IMR-90 (cell line): ENCODE measurements at regions not wholly inside any gene's neighbourhood (a gene's known extent, or its start where the extent isn't known, plus 50 kb on each side); places are given as distances from the start of the nearest gene placed in this dataset.
A peak's percentile ranks its signal among the peaks of the same experiment; 100 is the strongest.

Experiments used
- ATAC-seq: fragments of 200-7000 bp; cut with Tn5 transposase; 2 replicates; pipeline ENCODE4 v1.9.1; 2020; ENCODE audit warnings: low read depth, mild to moderate bottlenecking, moderate library complexity
- BruUV-seq: library from RNA; stranded (reverse); fragments of 400-500 nt; replicated peaks from 2 replicates; lab custom pipeline; 2021; lab: Mats Ljungman, UMichigan
- CTCF ChIA-PET: fragments of 300-600 bp; formaldehyde crosslinking; extraction: SDS; loops from one replicate; lab custom pipeline; 2021; ENCODE audit warnings: antibody characterized with exemption; lab: Yijun Ruan, JAX
- POLR2A ChIA-PET: fragments of 300-600 bp; sonication (Branson Sonifier 250); formaldehyde crosslinking; loops from one replicate; lab custom pipeline; 2022; ENCODE audit warnings: antibody characterized with exemption; ENCODE audit not compliant: unreplicated experiment; lab: Charles Lee
- DNase-seq: peaks from one replicate; pipeline ENCODE4 v3.0.0; 2013
- H2AFZ ChIP-seq: replicated peaks from 2 replicates; pipeline ENCODE3; 2013; ENCODE audit warnings: low read length, mild to moderate bottlenecking; ENCODE audit not compliant: poor library complexity
- H2AK5ac ChIP-seq: 2 replicates; pipeline ENCODE4 v1.6.1; 2013; ENCODE audit warnings: low read depth, low read length, inconsistent platforms
- H2AK9ac ChIP-seq: replicated peaks from 2 replicates; pipeline ENCODE3; 2013; ENCODE audit warnings: mild to moderate bottlenecking, low read depth, low read length, moderate library complexity; ENCODE audit not compliant: poor library complexity
- H2BK120ac ChIP-seq: 2 replicates; pipeline ENCODE4 v1.6.1; 2013; ENCODE audit warnings: low read depth, low read length, inconsistent platforms
- H2BK15ac ChIP-seq: 3 replicates; pipeline ENCODE4 v1.6.1; 2013; ENCODE audit warnings: low read depth, low read length, inconsistent platforms
- H2BK20ac ChIP-seq: 2 replicates; pipeline ENCODE4 v1.6.1; 2013; ENCODE audit warnings: low read depth, mild to moderate bottlenecking, inconsistent platforms, low read length, moderate library complexity
- H2BK5ac ChIP-seq: 2 replicates; pipeline ENCODE4 v1.6.1; 2013; ENCODE audit warnings: mild to moderate bottlenecking, low read depth, low read length, inconsistent platforms; ENCODE audit not compliant: poor library complexity, severe bottlenecking
- H3K14ac ChIP-seq: replicated peaks from 2 replicates; pipeline ENCODE4 v1.6.1; 2013; ENCODE audit warnings: low read depth, low read length, inconsistent platforms
- H3K18ac ChIP-seq: 2 replicates; pipeline ENCODE4 v1.6.1; 2013; ENCODE audit warnings: low read depth, low read length, control low read depth
- H3K23ac ChIP-seq: 2 replicates; pipeline ENCODE4 v1.6.1; 2013; ENCODE audit warnings: low read depth, low read length, inconsistent platforms
- H3K27ac ChIP-seq: 2 replicates; pipeline ENCODE4 v1.5.1; 2013; ENCODE audit warnings: mild to moderate bottlenecking, control low read depth, low read length; ENCODE audit not compliant: insufficient read depth
- H3K27me3 ChIP-seq: 2 replicates; pipeline ENCODE4 v1.6.1; 2013; ENCODE audit warnings: low read length; ENCODE audit not compliant: control insufficient read depth, insufficient read depth
- H3K36me3 ChIP-seq: 2 replicates; pipeline ENCODE4 v1.6.1; 2013; ENCODE audit warnings: low read length, mixed read lengths; ENCODE audit not compliant: control insufficient read depth, insufficient read depth
- H3K4ac ChIP-seq: 2 replicates; pipeline ENCODE4 v1.6.1; 2013; ENCODE audit warnings: low read depth, low read length, inconsistent platforms
- H3K4me1 ChIP-seq: 2 replicates; pipeline ENCODE4 v1.6.1; 2013; ENCODE audit warnings: low read length, mixed read lengths; ENCODE audit not compliant: control insufficient read depth, insufficient read depth
- H3K4me2 ChIP-seq: 2 replicates; pipeline ENCODE4 v1.6.1; 2013; ENCODE audit warnings: low read depth, mild to moderate bottlenecking, control low read depth, low read length, moderate library complexity
- H3K4me3 ChIP-seq: 2 replicates; pipeline ENCODE4 v1.5.1; 2013; ENCODE audit warnings: low read depth, mild to moderate bottlenecking, control low read depth, low read length, moderate library complexity; ENCODE audit not compliant: insufficient read depth
- H3K56ac ChIP-seq: 2 replicates; pipeline ENCODE4 v1.6.1; 2013; ENCODE audit warnings: low read length, inconsistent platforms; ENCODE audit not compliant: insufficient read depth; ENCODE audit errors: extremely low read depth
- H3K79me1 ChIP-seq, 2 experiments: 2 replicates each; pipeline ENCODE4 v1.6.1; 2013; ENCODE audit warnings: low read length in 2 of 2, inconsistent platforms in 1 of 2, low read depth in 1 of 2
- H3K9ac ChIP-seq: 2 replicates; pipeline ENCODE4 v1.6.1; 2013; ENCODE audit warnings: low read depth, low read length, control low read depth
- H3K9me1 ChIP-seq: 2 replicates; pipeline ENCODE4 v1.6.1; 2013; ENCODE audit warnings: low read length, inconsistent platforms; ENCODE audit not compliant: insufficient read depth
- H3K9me3 ChIP-seq: 2 replicates; pipeline ENCODE4 v1.6.1; 2013; ENCODE audit warnings: low read length; ENCODE audit not compliant: control insufficient read depth, insufficient read depth
- H4K20me1 ChIP-seq: 2 replicates; pipeline ENCODE4 v1.6.1; 2013; ENCODE audit warnings: low read length, inconsistent platforms; ENCODE audit not compliant: insufficient read depth
- H4K5ac ChIP-seq: 2 replicates; pipeline ENCODE4 v1.6.1; 2013; ENCODE audit warnings: mild to moderate bottlenecking, low read depth, low read length, control low read depth
- H4K8ac ChIP-seq, 2 experiments: 2 replicates each; pipeline ENCODE4 v1.6.1; 2013; ENCODE audit warnings: low read depth in 2 of 2, low read length in 2 of 2, control low read depth in 1 of 2, inconsistent platforms in 1 of 2
- H4K91ac ChIP-seq: 2 replicates; pipeline ENCODE4 v1.6.1; 2013; ENCODE audit warnings: low read depth, low read length, inconsistent platforms; ENCODE audit not compliant: insufficient read depth
- ELK1 ChIP-seq: fragments of 150-350 bp; IDR thresholded peaks from 2 replicates; pipeline ENCODE4 v1.6.1; 2016; ENCODE audit warnings: low read depth, mild to moderate bottlenecking, low read length, moderate library complexity, borderline replicate concordance
- MAFK ChIP-seq: IDR thresholded peaks from 2 replicates; pipeline ENCODE4 v1.6.1; 2012; ENCODE audit warnings: low read depth, low read length, improper control_type of control experiment
- MXI1 ChIP-seq: IDR thresholded peaks from 2 replicates; pipeline ENCODE4 v1.6.1; 2012; ENCODE audit warnings: low read depth, mild to moderate bottlenecking, low read length, moderate library complexity, borderline replicate concordance
- NFE2L2 ChIP-seq: fragments of 150-350 bp; IDR thresholded peaks from 2 replicates; pipeline ENCODE4 v1.6.1; 2016; ENCODE audit warnings: low read depth, mild to moderate bottlenecking, low read length
- WGBS, 2 experiments: methylation state at CpG; one replicate each; pipeline versions ENCODE4 v1.1.5 to v1.1.7; 2013; ENCODE audit warnings: missing lambda C conversion rate in 2 of 2; ENCODE audit not compliant: insufficient read length in 1 of 2; ENCODE audit errors: extremely low coverage in 2 of 2; 5-methylcytosine and 5-hydroxymethylcytosine counted together
- dilution Hi-C: fragments of 300-500 bp; cut with HindIII; formaldehyde crosslinking; loops from one replicate; pipeline ENCODE4 v1.14.3; 2018; ENCODE audit warnings: low sequenced_read_pairs; ENCODE audit not compliant: unreplicated experiment
- in situ Hi-C: fragments of 300-500 bp; cut with MboI; formaldehyde crosslinking; loops from 3 replicates; pipeline ENCODE4 v1.14.3; 2019; ENCODE audit warnings: low sequenced_read_pairs, inconsistent platforms, mixed read lengths
- intact Hi-C: fragments of 100-400 bp; cut with micrococcal nuclease; formaldehyde crosslinking; loops from 2 replicates; pipeline ENCODE4 v1.10.0; 2022

DNA sequence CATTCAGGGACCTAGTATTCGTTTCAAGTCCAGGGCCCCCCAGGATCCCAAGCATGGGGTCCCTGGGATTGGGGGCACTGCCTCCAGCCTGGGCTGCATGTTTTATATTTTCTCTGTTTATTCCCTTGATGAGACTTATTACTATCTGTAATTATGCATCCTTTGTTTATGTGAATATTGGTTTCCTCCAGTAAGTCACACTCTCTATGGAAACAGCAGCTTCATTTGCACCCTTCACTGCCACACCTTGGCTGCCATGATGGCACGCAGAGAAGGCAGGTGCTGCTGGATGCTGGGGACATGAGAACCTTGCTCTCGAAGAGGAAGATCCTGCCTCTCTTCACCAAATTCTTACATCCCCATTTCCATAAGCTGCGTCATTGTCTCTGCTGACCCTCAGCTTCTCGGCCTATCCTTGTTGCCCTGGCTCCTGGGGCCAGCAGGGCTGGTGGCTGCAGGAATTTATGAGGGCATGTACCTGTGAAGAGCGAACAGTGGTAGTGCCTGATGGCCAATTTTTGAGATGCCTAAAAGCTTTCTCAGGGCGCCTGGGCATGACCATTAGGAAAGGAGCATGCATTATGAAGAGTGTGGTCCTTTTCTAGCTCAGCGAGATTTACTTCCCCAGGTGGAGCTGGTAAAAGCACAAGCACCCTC lies 479.3 kb upstream of the KLF6 start:
- H2AFZ ChIP-seq, result no peak overlapping the region
- peaks cover 7% of the 10 kb centered on the region for H3K9me1 ChIP-seq
- H2BK20ac ChIP-seq, result no peak overlapping the region
- ATAC-seq, result no peak
- no peaks in the 10 kb centered on the region for H3K27me3 ChIP-seq
- H3K27ac ChIP-seq, result no peak overlapping the region
- peak overlapping the region; percentile 39; the same call in 1 of the 2 replicates for H2AK5ac ChIP-seq
- H2BK15ac ChIP-seq, result no peak overlapping the region
- peaks cover 15% of the 10 kb centered on the region for H3K4me1 ChIP-seq
- peak overlapping the region; percentile 38 for H2BK120ac ChIP-seq
- no peak overlapping the region for H3K23ac ChIP-seq
- H3K14ac ChIP-seq, result no peak overlapping the region
- H3K79me1 ChIP-seq, result no peaks in the 10 kb centered on the region; a peak in 1 of 4 replicates
- no peak overlapping the region for H2AK9ac ChIP-seq
- H3K4ac ChIP-seq, result 0 out of 2 replicates have a peak overlapping the region, but pooled peaks have one; percentile 21
- H3K4me2 ChIP-seq, result no peak overlapping the region
- no peaks in the 10 kb centered on the region for H4K20me1 ChIP-seq
- no peak overlapping the region for H4K5ac ChIP-seq
- H2BK5ac ChIP-seq, result no peak overlapping the region
- intact Hi-C loops, result no loop called here
- DNase-seq, result no peak
- 100% methylated on average over 3 of the region's 8 CpGs; no CpG with 5 or more reads in 1 of the 2 experiments for WGBS, 2 experiments
- H3K56ac ChIP-seq, result no peak overlapping the region
- no peaks in the 10 kb centered on the region for H3K36me3 ChIP-seq
- no peak for TF ChIP-seq NFE2L2
- TF ChIP-seq ELK1, result no peak
- no peak for TF ChIP-seq MXI1
- TF ChIP-seq MAFK, result no peak
- ChIA-PET CTCF (interaction anchor here (0.6 kb wide), 1 partner anchor 522 kb away, joined by 4 read pairs; no protein-coding TSS in a partner anchor), POLR2A (no interaction called here)
- H3K4me3 ChIP-seq, result no peak overlapping the region
- dilution Hi-C loops, result no loop called here
- H3K9ac ChIP-seq, result no peak overlapping the region
- H4K91ac ChIP-seq, result no peak overlapping the region
- in situ Hi-C loops, result loop anchor here (25.0 kb wide), 1 partner anchor 498 kb away; no protein-coding TSS in a partner anchor
- no peaks in the 10 kb centered on the region for H3K9me3 ChIP-seq
- no peak overlapping the region for H4K8ac ChIP-seq
- no TSS peak for BruUV-seq
- H3K18ac ChIP-seq, result no peak overlapping the region
